ENCODE measurements at regions not wholly inside any gene's neighbourhood (a gene's known extent, or its start where the extent isn't known, plus 50 kb on each side); places are given as distances from the start of the nearest gene placed in this dataset.

DNA sequence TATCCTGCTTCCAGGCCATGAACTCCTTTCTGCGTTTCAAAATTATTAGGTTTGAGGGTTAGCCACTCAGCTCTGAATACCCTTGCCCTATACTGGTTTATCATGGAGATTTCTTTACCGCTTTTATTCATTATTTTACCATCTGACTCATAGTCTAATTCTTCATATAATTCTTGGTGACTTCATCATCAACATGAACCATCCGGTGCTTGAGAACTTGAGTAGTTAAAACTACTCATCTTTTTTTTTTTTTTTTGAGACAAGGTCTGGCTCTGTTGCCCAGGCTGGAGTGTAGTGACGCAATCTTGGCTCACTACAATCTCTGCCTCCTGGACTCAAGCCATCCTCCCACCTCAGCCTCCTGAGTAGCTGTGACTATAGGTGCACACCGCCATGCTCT lies 94.2 kb upstream of the LHCGR start:
- TF ChIP-seq POLR2AphosphoS5 (IDR thresholded peaks at IDR 0.05) (no peak), CTCF (IDR thresholded peaks at IDR 0.05) (no peak), POLR2A (IDR thresholded peaks at IDR 0.05; ENCODE audit: low read depth) (no peak), EP300 (IDR thresholded peaks at IDR 0.05) (no peak)
